GM18498 (cell line): ENCODE measurements at regions not wholly inside any gene's neighbourhood (a gene's known extent, or its start where the extent isn't known, plus 50 kb on each side); places are given as distances from the start of the nearest gene placed in this dataset.
"Not testable (repeated sequence)": the region's sequence is repeated elsewhere in the genome, so short reads cannot be mapped to it uniquely, and the experiment has no call there.

Source experiments
- ATAC-seq: cut with Tn5 transposase; IDR thresholded peaks from one replicate; pipeline ENCODE4 v1.9.1; 2021; ENCODE audit warnings: mild to moderate bottlenecking, moderate library complexity; ENCODE audit not compliant: unreplicated experiment

- ATAC-seq = no peak
Observed at GRCh38 chr12:126397071-126397581, 1331.9 kb downstream of the AACS start.

GRCh38 chr12:126397660-126398059, 1332.4 kb downstream of the AACS start:
- ATAC-seq = no peak

GRCh38 chr12:126400831-126401230, 1335.6 kb downstream of the AACS start:
- no peak for ATAC-seq

GRCh38 chr12:126404293-126404881, 1339.2 kb downstream of the AACS start:
- ATAC-seq = no peak

- no peak for ATAC-seq
Observed at GRCh38 chr12:126418400-126418799, 1353.2 kb downstream of the AACS start.

GRCh38 chr12:126419131-126419530, 1353.9 kb downstream of the AACS start:
- no peak for ATAC-seq

- no peak for ATAC-seq
Observed at GRCh38 chr12:126424696-126425095, 1359.5 kb downstream of the AACS start.

- ATAC-seq = no peak
Observed at GRCh38 chr12:126425264-126425663, 1360.0 kb downstream of the AACS start.

GRCh38 chr12:126428769-126429168, 1363.5 kb downstream of the AACS start:
- no peak for ATAC-seq

- ATAC-seq = no peak
Observed at GRCh38 chr12:126430921-126431320, 1365.7 kb downstream of the AACS start.

- no peak for ATAC-seq
Observed at GRCh38 chr12:126431767-126432166, 1366.5 kb downstream of the AACS start.

GRCh38 chr12:126432780-126433179, 1367.5 kb downstream of the AACS start:
- ATAC-seq = no peak

GRCh38 chr12:126434412-126434985, 1369.3 kb downstream of the AACS start:
- ATAC-seq = no peak

GRCh38 chr12:126436041-126436440, 1370.8 kb downstream of the AACS start:
- no peak for ATAC-seq

GRCh38 chr12:126437934-126438333, 1372.7 kb downstream of the AACS start:
- ATAC-seq = no peak

GRCh38 chr12:126443977-126444376, 1378.7 kb downstream of the AACS start:
- no peak for ATAC-seq

- no peak for ATAC-seq
Observed at GRCh38 chr12:126447346-126447745, 1382.1 kb downstream of the AACS start.

GRCh38 chr12:126451809-126452208, 1386.6 kb downstream of the AACS start:
- ATAC-seq = no peak

- not testable (repeated sequence) for ATAC-seq
Observed at GRCh38 chr12:126452686-126453085, 1387.5 kb downstream of the AACS start.

GRCh38 chr12:126454581-126454980, 1389.3 kb downstream of the AACS start:
- no peak for ATAC-seq

- ATAC-seq = no peak
Observed at GRCh38 chr12:126457776-126458175, 1392.5 kb downstream of the AACS start.

GRCh38 chr12:126464153-126464552, 1398.9 kb downstream of the AACS start:
- ATAC-seq = no peak

- ATAC-seq = no peak
Observed at GRCh38 chr12:126469211-126469610, 1404.0 kb downstream of the AACS start.
